GM12875 (cell line): ENCODE measurements at regions not wholly inside any gene's neighbourhood (a gene's known extent, or its start where the extent isn't known, plus 50 kb on each side); places are given as distances from the start of the nearest gene placed in this dataset.

Experiments
- H3K4me3 ChIP-seq: one replicate; pipeline ENCODE4 v1.5.1; 2011; ENCODE audit warnings: low read depth, low read length, control low read depth
- CTCF ChIP-seq: IDR thresholded peaks from 2 replicates; pipeline ENCODE4 v1.5.1; 2011; ENCODE audit warnings: low read depth, mild to moderate bottlenecking, control low read depth, inconsistent platforms, low read length, moderate library complexity, borderline replicate concordance; ENCODE audit not compliant: insufficient read depth

GRCh38 chr5:111596705-111597104 is 84.4 kb upstream of the STARD4 start:
- no peak for TF ChIP-seq CTCF
- no peak overlapping the region for H3K4me3 ChIP-seq

- no peak for TF ChIP-seq CTCF
- H3K4me3 ChIP-seq = no peak overlapping the region
Measured at GRCh38 chr5:111595425-111595824, 83.1 kb upstream of the STARD4 start.

GRCh38 chr5:111589316-111589715 is 77.0 kb upstream of the STARD4 start:
- no peak overlapping the region for H3K4me3 ChIP-seq
- no peak for TF ChIP-seq CTCF

- no peak for TF ChIP-seq CTCF
- no peak overlapping the region for H3K4me3 ChIP-seq
Measured at GRCh38 chr5:111587728-111588127, 75.4 kb upstream of the STARD4 start.

- no peak for TF ChIP-seq CTCF
- H3K4me3 ChIP-seq = no peak overlapping the region
Measured at GRCh38 chr5:111585946-111586345, 73.6 kb upstream of the STARD4 start.

- no peak overlapping the region for H3K4me3 ChIP-seq
- TF ChIP-seq CTCF = no peak
Measured at GRCh38 chr5:111585291-111585690, 73.0 kb upstream of the STARD4 start.

- no peak overlapping the region for H3K4me3 ChIP-seq
- TF ChIP-seq CTCF = no peak
Measured at GRCh38 chr5:111584651-111585050, 72.3 kb upstream of the STARD4 start.
